ENCODE measurements at regions not wholly inside any gene's neighbourhood (a gene's known extent, or its start where the extent isn't known, plus 50 kb on each side); places are given as distances from the start of the nearest gene placed in this dataset.

DNA sequence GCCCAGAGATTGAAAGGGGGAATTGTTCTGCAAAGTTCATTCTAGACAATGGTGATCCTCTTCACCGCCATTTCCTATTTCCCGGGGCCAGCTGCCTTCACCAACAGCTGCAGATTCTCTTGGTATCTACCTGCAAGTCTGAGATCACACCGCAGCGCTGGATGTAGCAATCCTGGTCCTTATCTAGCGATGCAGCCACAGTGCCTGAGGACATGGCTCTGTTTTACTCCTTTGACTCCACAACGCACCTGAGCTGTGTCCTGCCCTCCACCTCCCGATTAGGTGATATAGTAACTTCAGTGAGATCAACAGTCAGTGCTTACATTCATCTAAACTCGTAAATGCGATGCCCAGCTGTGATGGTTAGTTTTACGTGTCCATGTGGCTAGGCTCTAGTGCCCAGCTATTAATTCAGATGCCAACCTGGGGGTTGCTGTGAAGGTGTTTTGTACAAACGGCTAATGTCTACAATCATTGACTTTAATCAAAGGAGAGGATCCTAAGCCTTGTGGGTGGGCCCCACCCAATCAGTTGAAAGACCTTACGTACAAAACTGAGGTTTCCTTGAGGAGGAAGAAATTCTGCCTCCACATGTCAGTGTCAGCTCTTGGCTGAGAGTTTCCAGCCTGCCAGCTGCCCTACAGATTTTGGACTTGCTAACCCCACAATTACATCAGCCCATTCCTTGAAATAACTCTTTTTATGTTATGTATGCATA, 189.8 kb downstream of the SH3BP4 start:
- no peak for ATAC-seq

DNA sequence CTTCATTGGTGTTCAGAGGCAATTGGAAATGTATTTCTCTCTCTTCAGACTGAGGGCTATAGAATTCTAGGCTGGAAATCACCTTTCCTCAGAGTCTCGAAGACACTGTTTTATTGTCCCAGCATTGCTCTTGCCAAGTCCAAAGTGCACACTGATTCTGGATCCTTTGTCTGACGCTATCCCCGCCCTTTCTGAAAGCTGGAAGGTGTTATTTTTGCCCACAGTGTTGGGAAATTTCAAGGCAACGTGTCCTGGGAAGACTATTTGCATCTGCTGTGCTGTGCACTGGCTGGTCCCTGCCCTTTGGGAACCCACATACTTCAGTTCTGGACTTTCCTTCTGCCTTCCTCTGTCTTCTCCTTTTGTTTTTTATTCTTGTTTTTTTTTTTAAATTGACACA, 190.8 kb downstream of the SH3BP4 start:
- no peak for ATAC-seq

DNA sequence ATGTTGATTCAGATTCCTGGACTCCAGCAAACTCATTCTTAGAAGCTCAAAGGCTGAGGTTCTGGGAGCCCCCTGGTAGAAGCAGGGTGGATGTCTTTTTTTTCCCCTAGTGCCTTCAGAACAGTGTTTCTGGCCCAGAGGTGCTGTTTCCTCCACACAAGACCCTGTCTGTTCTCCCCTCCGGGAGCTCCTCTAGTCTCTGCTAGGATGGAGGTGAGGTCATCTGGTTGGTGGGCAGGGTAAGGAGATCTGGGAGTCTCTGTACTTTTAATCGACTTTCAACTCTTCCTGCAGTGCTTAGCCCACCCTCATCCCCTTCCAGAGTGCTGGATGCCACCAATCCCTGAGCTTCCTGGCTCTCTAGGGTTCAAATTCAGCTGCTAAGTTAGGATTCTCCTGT, 192.0 kb downstream of the SH3BP4 start:
- no peak for ATAC-seq

DNA sequence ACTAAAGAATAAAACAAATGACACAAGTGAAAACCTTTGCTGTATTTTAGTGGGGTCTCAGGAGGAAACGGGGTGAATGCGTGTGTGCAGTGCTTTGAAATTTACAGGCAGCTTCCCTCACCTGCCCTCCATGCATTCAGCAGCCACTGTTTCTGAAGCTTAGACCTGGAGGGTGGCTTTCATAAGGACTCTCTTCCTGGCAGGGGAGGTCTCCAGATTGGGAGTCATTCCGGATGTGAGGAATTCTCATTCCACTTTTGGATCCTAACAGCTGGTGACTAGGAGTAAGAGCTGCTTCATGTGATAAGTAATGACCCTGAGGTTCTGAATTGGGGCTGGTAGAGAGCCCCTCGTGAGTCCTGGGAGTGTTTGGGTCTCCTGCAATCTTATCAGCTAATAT, 192.5 kb downstream of the SH3BP4 start:
- ATAC-seq = no peak

DNA sequence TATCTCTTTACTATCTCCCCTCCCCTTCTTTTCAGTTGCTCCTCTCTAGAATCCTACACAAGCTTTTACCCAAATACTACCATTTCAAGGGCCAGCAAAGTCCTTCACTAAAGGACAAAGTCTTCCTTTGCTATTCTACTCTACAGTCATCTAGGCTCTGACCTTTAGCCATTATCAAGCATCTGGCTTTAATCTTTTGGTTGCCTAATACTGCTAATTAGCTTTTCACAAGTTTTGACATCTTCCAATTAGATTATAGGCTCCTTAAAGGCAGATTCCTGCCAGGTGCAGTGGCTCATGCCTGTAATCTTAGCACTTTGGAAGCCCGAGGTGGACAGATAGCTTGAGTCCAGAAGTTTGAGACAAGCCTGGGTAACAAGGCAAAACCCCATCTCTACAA, 194.4 kb downstream of the SH3BP4 start:
- no peak for ATAC-seq

DNA sequence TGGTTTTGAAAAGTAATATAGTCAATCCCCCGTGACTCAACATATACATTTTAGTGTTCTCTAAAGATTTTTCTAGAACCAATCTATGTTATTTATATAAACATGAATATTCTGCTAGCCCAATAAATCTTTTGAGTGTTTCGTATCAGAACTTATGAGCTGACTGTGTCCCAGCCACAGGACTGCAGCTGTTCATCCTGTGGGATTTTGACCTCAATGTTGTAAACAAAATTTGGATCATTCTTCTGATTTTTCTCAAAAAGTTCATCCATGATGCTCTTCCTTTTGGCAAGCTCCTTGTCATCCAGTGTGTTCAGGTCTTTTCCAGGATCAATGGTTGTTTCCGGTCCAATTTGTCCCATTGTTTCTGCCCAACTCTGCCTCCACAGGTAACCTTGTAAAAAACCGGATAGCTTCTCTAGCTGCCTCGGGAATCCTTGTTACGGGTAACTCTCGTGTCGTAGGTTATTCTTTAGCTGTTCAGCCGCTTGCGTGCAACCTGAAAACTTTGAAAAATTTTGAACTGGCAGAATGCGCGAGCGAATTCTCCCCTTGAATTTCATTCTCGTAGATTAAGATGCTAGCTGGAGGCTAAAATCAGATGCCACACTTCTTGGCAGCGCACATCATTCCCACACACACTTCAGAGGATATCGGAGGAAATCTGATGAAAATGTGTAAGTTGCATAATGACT, 195.2 kb downstream of the SH3BP4 start:
- ATAC-seq = no peak

DNA sequence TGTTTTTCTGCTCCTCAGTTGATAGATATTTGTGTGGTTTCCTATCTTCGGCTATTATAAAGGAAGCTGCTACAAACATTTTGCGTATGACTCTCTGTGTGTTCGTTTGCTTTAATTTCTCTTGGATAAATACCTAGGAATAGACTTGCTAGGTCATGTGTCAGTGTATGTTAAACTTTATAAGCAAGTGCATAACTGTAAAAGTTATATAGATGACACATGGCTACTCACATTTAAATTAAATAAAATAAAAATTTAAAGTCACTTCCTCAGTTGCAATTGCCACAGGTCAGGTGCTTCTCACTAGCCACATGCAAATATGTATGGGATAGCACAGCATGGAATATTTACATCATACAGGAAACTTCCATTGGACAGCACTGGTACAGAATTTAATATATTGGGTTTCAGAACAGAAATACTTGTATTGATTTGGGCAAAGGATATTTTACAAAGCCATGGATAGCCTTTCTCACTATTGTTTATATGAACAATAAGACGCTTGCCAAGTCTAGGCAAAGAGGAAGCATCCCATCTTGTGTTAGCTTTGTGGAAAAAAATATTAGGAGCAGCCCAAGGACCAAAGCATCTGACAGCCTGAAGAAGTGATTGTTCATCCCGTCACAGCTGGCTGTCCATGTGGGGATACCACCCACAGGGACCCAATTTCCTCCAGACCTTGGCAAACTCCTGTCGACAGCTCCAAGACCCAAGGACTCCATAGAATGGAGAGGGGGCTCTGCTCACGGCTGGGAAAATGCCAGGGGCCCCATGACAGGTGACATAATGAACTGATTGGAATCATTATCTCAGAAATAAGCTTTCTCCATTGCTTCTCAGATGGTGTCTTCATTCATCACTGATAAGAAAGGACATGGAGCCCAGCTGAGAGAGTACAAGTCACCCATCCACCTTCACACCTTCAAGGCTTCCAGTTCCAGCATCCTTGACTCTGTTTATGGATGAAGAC, 196.7 kb downstream of the SH3BP4 start:
- no peak for ATAC-seq

DNA sequence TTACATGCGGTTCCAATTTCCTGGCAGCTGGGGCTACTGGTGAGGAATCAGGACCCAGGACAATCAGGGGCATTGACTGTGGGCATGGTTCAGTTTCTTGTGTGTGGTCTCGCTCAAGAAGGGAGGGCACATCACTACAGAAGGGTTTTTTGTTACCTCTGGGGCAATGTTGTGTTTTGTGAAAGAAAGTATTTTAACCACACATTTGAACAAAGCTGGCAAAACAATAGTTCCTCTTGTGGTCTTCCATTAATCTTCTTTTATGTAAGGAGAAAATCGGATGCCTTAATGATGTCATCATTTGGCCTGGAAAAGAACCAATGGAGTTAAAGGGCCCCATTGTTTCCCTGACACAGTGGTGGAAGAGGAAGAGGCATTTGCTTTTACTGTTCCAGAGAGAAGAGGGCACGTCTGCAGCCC, 197.4 kb downstream of the SH3BP4 start:
- no peak for ATAC-seq

DNA sequence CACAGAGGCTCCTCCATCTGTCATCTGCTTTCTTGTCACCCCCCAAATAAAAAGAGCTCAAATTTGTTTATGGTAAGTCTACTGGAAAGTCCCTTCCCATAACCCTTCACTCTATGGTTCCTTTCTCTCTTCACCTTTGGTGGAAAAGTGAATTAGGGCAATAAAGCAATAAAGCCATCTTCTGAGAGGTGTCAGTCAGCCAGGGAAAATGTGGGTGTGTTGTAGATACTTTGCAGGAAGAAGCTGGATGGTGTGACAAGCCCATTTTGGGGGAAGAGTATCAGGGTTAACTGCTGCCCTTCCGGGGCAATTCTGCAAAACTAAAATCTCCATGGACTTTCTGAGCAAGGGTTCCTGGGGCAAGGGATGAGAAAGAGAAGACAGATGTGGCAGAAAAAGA, 197.9 kb downstream of the SH3BP4 start:
- ATAC-seq = no peak

DNA sequence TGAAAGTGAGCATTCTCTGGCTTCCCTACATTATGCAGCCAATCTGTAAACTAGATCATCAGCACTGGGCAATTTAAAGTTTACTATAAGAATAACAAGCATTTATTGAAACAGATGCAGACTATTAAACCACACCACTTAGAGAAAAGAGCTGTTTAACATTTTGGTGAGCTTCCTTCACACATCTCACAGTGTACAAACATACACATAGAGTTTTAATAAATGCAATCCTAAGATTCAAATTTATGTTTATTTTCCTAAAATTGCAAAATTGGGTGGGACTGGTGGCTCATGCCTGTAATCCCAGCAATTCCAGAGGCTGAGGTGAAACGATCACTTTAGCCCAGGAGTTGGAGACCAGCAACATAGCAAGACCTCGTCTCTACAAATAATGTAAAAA, 199.3 kb downstream of the SH3BP4 start:
- no peak for ATAC-seq

DNA sequence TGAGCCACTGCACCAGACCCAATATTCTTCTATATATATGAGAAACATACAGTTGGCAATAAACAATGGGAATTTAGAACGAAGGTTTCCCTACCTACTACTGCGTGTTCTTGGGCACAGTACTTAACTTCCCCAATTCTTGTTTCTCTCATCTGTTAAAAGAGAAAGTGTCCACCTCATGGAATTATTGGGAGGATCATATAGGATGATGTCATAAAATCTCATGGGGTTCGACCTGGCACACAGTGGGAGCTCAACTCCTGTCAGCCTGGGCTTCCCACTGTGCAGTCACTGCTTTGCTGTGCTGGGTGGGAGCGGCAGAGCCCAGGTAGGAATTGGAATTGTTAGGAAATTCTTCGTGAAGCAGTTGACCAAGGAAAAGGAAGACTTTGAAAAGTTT, 203.3 kb downstream of the SH3BP4 start:
- ATAC-seq = no peak

DNA sequence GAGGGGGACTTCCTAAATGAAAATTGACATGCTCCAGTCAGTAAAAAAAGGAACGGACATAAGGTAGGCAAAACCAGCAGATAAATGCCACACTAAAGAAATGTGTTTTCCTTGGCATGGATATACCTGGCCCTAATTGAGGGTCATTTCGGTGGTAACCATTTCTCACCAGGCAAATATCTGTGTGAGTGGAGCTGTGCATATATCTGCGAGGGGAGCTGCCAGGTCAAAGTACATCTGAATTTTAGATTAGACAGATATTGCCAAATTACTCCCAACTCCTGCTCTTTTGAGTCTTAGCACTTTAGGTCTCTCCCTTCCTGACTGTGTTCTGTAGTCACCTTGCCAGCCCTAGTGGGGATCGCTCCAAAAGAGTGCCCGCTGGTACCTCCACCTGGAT, 204.2 kb downstream of the SH3BP4 start:
- no peak for ATAC-seq

DNA sequence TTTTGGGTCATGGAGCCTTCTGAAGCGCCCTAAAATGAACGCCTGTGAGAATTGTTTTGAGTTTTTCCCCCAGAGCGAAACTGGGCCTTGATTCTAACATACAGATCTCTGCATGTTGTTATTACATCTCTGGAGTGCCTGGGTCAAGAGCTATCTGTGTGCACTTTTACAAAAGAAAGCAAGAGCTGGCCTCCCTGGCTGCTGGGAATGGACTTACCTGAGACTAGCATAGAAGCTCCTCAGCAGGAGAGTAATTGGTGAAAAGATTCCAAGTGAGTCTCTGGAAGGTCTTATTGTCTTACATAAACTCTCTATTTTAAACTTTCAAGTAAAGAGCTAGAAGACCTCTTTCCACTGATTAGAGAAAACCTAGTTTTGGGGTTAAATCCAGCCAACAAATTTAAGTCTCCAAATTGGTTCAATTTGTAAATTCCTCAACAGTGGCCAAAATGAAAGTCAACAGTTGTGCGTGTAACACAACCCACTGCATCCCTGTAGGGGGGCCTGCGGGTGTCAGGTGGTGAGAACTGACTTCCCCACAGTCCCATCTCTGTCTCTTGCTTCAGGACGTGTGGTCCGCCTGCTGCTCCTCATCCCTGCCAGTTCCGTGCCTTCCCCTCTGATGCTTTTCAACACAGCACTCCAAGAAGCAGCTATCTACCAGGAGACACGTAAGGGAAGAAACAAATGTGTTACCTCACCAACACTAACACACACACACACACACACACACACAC, 206.1 kb downstream of the SH3BP4 start:
- ATAC-seq = no peak

DNA sequence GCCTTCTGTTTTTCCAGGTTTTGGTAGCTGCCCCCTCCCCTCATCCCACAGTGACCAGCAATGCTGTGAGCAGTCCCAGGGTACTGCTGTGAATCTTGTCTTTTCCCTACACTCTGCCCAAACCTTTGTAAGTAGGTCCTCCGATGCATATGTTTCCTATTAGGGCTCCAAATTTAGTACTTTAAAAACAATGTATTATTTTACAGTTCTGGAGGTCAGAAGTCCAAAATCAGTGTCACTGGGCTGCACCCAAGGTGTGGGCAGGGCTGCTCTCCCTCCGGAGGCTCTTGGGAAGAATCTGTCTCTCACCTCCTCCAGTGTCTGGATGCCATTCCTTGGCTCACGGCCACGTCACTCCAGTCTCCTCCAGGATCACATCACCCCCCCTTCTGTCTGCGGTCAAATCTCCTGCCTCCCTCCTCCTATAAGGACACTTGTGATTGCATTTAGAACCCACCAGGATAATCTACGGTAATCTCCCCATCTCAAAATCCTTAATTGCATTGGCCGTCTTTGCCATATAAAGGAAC, 208.5 kb downstream of the SH3BP4 start:
- no peak for ATAC-seq

DNA sequence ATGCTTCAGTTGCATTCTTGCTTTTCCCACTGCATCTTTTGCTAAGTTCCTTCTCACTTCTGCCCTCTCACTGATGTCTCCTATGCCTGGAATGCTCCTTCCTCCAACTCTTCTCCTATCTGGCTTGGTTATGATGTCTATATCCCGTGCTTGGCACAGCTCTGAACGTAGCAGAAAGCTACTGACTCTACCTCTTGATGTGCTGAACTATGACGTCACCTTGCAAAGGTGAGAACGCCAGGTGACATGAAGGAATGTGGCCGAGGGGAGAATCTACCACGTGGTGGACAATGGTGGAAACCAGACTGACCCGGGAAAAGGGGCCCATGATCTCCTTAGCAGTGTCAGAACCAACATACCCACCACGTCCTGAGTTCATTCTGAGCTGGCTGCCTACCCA, 209.7 kb downstream of the SH3BP4 start:
- ATAC-seq = no peak

DNA sequence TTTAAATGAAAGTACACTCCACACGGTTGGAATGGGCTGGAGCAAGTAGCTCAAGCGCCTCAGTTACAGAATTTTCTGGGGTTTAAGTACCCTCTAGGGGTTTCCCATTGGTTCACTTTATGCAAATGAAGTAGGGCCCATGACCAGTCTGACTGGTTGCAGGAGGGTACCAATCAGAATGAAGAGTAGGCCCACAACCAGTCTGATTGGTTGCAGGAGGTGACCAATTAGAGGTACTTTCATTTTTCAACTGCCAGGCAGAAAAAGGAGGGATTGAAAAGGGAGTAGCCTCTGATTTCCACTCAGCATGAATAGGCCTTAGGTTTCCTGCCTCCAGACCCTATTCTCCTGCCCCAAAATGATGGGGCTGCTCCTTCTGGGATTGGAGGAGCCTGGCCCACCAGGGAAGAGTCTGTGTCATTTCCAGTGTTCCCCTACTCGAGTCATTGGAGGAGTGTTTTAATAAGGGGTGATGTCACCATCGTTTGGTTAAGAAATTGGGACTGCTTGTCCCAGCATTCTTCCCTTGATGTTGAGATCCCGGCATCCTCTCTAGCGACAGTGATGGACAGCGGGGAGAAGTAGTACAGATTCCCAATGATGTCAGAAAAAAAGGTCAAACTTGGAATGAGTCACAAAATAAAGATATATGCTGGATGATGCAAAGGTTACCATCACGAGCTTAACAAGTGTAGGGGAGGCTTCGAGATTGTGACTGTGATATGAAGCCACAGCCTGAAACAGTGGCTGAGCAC, 210.4 kb downstream of the SH3BP4 start:
- no peak for ATAC-seq

DNA sequence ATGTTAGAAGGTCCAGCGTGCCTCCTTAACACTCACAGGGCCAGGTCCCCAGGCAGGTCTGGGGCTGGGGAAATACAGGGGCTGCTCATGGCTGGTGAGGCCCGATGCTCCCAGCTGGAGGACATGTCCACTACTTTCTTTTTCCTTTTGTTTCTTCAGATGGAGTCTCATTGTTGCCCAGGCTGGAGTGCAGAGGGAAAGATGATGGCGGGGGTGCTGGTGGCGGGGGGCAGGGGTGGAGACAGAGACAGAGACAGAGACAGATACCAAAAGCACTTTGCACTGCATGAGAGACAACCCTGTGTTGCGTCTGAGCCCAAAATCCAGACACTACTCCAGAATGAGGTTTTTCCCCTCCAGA, 211.0 kb downstream of the SH3BP4 start:
- no peak for ATAC-seq

DNA sequence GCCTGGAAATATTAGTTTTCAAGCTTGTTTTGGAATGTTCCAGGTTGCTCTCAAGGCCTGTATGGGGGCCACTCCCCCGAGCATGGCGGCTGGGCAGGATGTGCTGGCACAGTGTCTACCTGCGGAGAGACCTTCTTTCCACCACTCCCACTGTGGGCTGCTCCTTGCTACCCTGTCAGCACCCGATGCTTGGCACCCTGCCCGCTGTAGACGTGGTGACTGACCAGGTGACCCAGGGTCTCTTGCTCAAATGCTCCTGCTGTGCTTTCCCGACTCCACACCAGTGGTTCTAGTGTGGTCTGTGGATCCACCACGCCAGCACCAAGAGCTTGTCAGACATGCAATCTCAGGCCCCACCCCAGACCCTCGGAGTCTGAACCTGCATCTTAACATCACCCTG, 213.3 kb downstream of the SH3BP4 start:
- ATAC-seq = no peak

DNA sequence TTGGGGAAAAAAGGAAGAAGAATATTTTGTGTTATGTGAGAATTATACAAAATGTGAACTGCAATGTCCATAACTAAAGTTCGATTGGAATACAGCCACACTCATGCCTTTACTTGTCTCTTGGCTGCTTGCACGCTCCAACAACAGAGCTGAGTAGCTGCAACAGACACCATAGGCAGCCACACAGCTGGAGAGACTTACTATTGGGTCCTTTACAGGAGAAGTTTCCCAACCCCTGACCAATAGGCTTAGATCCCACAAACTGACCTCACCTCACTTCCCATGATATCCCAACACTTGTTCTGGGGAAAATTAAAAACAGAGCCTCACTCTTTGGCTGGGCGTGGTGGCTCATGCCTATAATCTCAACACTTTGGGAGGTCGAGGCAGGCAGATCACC, 213.8 kb downstream of the SH3BP4 start:
- ATAC-seq = no peak

DNA sequence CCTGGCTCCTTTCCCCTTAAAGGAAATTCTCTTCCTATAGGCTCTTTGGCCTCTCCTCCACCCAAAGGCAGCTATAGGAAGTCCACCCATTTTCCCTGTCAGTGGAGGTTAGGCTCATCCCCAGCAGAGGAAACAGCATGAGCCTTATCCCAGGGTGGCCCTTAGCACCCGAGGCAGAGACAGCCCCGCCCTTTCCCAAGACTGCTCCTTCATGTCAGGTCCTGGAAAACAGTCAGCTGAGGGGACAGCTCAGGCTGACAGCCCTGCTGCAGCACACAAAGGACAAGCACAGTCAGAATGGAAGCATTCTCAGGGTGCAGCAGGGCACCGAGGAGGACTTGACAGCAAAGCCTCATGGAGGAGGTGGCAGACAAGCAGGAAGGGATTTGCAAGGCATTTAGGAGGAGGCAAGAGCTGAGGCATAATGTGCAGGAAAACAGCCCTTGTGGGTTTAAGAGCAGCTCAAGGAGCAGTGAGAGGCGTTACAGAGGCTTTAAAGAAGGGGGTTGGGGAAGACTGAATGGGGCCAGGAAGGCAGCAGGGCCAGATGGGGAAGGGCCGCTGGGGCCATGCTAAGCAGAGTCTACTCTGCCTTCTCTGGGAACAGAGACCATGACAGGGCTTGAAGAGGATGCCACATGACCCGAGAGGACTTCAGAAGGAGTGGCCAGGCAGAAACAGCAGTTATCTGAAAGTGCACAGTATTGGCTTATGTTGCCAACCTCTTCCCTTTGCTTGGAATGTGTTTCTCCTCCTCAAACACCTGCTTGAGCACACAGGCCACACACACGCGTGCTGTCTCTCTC, 216.6 kb downstream of the SH3BP4 start:
- no peak for ATAC-seq

DNA sequence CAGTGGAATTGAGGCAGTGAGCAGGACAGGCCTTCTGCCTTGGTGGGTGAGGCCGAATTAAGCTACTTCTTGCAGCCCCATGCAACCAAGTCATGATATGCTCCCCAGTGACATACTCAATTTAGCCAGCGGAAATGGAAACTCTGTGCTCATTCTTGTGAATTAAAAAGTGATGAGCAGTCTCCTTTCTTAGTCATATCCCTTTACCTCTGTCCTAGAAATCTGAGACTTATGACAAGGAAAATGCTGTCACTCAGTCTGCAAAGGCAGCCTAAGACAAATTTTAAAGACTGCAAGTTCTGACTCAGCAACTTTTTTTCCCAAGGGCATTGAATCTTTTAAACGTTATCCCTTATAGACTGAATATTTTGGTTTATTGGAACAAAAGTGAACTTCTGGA, 218.2 kb downstream of the SH3BP4 start:
- ATAC-seq = no peak

All from esophagus mucosa (tissue), 1 donor.